Left lobe of liver (tissue), 2 donors: ENCODE measurements at regions not wholly inside any gene's neighbourhood (a gene's known extent, or its start where the extent isn't known, plus 50 kb on each side); places are given as distances from the start of the nearest gene placed in this dataset.
"Not testable (repeated sequence)": the region's sequence is repeated elsewhere in the genome, so short reads cannot be mapped to it uniquely, and the experiment has no call there.

Experiments used
- ATAC-seq: fragments of 200-7000 bp; cut with Tn5 transposase; one replicate; pipeline ENCODE4 v1.9.1; 2020; ENCODE audit warnings: mild to moderate bottlenecking, moderate library complexity
- DNase-seq: peaks from one replicate; pipeline ENCODE4 v3.0.0-alpha.2; 2020; ENCODE audit warnings: low spot score
- donor health status: DM: no; HTN: no; CAD: no; lungs with moderate emphysema.
- donor health status: DM: no; HTN: yes; CAD: no.

DNA sequence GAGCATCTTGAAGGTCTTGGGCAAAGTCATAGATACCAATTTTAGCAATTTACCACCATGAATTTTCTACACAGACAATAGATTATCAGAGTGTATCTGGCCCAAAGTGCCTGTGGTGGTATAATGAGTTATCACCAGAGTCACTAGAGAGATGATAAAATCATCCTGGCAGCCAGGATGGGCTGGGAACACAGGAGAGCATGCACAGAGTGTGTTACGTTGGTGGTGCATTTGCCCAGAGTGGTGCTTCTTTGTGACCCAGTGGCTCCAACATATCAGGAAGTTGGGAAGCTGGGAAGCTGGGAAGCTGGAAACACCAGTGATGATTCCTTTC, 236.7 kb upstream of the PROX1 start:
- no peak for ATAC-seq
- no peak for DNase-seq

GRCh38 chr1:213759359-213760181, 228.2 kb upstream of the PROX1 start:
- ATAC-seq (peak; percentile 96), DNase-seq (peak; percentile 84)

GRCh38 chr1:213761845-213762407, 225.8 kb upstream of the PROX1 start:
- DNase-seq, result no peak
- no peak for ATAC-seq

DNA sequence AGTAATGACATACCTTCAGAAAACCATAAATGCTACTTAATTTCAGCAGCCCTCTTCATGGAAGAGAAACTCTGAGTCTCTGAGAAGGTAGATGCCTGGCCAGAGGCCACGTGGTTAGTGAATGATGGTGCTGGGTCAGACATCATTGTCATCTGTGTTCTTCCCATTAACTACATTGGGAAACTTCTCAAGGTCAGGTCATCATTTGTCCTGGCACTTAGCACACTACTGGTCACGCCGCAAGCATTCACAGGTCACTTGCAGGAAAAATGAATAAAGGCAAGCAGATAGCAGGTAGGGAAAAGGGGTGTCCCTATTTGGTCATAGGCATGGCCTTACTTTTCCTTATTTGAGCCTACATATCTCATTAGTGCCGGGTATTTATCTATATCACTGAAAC, 220.1 kb upstream of the PROX1 start:
- ATAC-seq (peak; percentile 77), DNase-seq (peak; percentile 76)

DNA sequence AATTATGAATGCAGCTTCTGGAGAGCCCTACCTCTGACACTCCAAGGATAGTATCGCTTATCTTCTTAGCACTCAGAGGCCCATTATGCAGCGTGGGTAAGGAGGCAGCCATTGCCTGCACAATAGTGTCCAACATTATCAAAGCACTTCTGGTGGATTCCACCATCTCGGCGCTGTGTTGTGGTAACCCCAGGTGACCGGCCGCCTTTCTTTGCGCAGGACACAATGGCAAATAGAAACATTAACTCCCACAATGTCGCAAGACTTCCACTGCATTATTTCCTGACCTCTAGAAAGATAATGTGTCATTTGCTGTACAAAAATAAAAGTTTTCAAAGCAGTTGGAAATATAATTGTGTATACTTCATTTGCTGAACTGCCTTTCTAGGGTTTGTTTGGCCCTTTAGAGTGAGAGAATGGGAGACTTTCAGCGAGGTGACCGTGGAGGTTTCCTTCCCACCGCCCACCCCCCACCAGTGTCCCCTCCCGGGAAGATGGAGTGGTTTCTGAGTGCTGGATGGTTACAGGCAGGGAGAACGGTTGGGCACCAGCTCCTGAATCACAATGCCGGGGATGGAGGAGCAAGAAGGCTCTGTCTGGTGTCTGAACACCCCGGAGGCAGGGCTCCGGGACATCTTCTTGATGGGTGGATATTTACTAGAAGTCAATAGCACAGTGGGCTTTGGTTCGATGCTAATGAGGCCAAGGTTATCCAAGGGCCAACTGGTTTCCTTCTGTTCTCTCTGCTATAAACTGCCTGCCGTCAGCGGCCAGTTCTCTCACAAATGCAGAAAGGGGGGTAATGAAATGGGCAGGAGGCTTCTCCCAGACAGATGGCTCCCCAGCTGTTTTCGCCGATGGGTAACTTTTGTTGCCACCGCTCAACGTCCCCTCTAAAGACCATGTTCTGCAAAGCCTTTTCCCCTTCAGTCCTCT, 215.4 kb upstream of the PROX1 start:
- DNase-seq, result no peak
- peak; percentile 48 for ATAC-seq

DNA sequence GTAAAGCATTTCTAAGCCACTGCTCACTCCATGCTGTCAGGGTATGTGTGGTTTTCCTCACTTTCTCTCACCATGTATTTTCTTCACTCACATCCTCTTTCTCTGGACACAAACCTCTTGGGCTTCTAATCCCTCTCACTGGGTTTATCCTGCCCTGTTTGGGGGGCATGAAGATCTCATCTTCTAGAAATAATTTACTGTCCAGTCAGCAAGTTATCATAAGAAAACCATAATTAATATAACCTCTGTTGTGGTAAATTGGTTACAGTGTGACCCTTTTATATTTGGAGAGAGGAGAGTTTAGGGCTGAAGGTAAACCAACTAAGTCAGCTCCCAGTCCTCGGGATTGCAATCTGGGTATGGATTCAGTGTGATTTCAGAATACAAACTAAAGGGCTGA, 213.8 kb upstream of the PROX1 start:
- ATAC-seq, result no peak

GRCh38 chr1:213776969-213777368, 210.8 kb upstream of the PROX1 start:
- ATAC-seq (no peak), DNase-seq (no peak)

More for the DNA sequence above, 213.8 kb upstream of the PROX1 start:
- no peak for DNase-seq

DNA sequence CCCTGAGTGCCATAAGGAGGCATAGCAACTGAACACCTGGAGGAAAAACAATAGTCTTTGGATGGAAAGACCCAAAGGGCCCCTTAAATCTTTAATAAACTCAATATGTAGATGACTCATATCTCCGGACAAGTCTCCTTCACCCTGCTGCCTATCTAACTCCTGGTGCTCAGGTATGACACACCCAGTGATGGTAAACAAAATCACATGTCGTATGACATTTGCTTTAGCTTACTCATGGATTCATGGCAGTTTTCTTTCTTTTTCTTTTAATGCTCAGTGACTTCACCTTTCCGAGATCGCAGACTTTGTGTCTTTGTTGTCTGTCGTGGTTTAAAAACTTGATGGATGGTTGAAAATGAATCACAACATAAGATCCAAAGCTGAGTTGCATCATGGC, 208.5 kb upstream of the PROX1 start:
- no peak for ATAC-seq
- DNase-seq, result no peak

DNA sequence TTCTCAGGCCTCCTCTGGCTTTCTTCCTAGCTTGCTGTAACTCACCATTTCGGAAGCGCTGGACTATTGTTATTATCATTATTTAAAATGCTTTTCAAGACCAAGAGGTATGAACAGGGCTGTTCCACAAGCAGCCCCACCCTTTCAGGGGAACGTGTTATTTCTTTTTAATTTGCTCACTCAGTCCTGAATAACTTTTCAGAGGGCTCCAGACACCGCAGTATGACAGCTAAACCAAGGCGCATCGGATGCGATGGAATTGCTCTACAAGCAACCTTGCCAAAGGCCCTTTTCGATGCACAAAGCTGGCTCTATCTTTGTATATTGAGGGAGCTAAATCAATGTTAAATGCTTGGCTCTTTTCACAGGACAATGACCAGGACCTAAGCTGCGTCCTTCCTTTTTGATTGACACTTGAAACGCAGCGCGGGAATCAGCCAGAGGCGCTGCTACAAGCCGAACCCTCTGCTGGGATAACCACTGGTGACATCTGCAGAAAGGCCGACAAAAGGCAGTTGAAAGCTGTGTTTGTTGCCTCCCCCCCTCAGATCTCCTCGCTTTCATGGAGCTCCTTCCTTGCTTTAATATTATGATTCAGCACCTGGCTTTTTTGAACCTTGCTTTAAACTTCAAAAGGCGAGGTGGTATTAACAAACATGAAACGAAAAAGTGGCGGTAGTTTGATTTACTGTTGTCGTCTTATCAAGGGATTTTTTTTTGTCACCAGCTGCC, 204.7 kb upstream of the PROX1 start:
- ATAC-seq (no peak), DNase-seq (no peak)

DNA sequence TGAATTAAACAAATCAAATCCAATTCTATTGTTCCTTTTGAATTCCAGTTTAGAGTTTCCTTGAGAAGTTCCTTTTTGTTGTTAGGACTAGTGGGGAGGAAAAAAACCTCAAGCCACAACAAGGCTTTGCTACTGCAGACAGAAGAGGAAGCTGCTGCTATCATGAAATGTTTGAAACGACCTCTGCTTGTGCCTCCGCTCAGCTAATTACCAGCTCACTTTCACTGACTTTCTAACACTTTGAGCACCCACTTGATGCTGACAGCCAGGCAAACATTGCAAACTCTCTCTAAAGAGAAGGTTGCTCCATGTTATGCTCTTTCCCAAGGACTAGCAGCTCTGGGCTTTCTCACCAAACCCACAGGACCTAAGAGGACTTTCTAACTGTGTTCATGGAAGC, 203.9 kb upstream of the PROX1 start:
- no peak for DNase-seq

GRCh38 chr1:213786683-213787082, 201.1 kb upstream of the PROX1 start:
- ATAC-seq, result no peak
- DNase-seq, result no peak

More for the DNA sequence above, 203.9 kb upstream of the PROX1 start:
- ATAC-seq, result no peak

- no peak for ATAC-seq
- no peak for DNase-seq
Observed at GRCh38 chr1:213790565-213790964, 197.2 kb upstream of the PROX1 start.

- no peak for DNase-seq
- ATAC-seq, result no peak
Observed at GRCh38 chr1:213793482-213794067, 194.2 kb upstream of the PROX1 start.

DNA sequence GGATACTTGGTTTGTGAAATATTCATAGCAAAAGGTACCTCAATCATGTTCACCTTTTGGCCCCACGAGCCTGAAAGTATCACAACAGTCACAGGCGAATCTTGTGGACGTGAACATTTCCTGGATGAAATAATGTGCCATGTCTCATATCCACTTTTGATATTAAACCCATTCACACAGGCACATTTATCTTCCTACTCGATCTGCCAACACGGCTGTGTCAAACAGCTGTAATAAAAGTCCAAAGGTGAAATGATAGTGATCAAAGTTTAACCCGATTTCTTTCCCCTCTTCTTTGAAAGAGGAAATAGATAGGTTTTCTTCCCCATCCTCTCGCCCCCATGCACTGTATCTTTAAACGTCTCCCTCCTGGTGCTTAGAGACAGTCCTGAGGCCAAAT, 191.2 kb upstream of the PROX1 start:
- ATAC-seq, result peak; percentile 44
- no peak for DNase-seq

- ATAC-seq, DNase-seq: not testable (repeated sequence)
Observed at GRCh38 chr1:213808288-213808687, 179.5 kb upstream of the PROX1 start.

DNA sequence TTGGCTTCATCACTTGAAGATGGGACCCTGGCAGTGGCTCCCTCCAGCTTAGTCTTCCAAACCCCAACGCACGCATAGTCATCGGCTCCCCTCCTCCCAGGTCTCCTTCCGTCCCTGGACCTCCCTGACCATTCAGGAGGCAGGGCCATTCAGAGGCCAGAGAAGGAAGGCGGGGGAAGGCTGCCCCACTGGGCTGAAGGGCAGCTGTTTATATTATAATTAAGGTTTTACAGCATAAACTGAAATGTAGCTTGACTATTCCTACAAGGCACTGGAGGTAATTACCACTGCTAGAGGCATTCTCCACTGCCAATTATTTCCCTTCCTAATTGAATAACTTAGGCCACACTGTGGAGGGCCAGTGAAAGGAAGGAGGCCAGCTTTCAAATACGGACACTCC, 170.6 kb upstream of the PROX1 start:
- ATAC-seq (no peak), DNase-seq (no peak)

DNA sequence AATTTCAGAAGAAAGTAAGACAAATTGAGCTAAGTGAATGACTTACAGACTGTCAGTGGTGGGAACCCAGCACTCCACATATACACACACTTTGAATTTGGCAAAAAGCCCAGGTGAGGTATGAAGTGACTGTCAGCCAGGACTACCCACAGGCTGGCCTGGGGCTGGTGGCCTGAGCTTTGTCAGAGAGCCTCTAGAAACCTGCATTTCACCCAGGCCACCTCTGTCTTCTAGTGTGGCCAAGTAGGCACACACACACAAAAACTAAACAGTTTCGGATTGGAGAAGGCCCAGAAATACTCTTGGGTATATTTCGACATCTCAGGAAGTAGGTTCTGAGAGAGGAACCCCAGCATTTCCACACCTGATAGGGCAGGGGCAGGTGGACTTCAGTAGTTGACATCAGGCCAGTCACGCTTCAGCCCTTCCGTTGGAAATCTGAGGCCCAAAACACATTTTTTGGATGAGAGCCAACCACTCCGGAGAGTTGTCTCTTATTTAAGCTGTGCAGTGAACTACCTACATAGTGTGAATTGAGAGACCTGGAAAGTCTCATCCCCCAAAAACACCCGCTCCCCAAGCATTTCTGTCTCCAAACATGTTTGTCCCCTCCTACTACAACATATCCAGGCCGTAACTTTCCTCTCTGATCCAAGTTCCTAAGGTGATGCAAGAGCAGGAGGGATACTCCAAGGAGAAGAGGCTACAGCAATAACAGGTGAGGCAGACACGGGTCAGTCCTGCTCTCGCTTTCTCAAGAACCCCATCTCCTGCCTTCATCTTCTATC, 167.2 kb upstream of the PROX1 start:
- ATAC-seq (peak; percentile 18), DNase-seq (no peak)

GRCh38 chr1:213821175-213821942, 166.4 kb upstream of the PROX1 start:
- DNase-seq (no peak), ATAC-seq (peak; percentile 12)

DNA sequence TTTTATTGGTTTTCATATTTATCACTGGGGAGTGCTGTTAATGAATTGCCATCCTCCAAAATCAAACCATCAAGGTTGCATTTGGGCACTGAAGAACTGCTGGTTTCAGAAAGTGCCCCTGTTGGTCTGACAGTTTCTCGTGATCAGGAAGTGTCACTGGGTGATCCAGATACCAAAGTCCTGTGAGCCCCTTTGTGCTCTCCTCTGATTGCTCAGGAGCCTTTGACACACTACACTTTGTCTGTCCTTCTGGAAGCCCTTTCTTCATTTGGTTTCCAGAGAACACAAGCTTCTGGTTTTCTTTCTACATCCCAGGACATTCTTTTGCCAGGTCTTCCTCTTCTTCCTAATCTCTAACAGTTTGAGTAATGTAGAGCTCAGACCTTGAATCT, 165.8 kb upstream of the PROX1 start:
- DNase-seq, result no peak
- no peak for ATAC-seq
